ENCODE measurements at regions not wholly inside any gene's neighbourhood (a gene's known extent, or its start where the extent isn't known, plus 50 kb on each side); places are given as distances from the start of the nearest gene placed in this dataset.

GRCh38 chr16:80366023-80366422 is 174.8 kb upstream of the DYNLRB2 start:
- TF ChIP-seq CTCF (conservative IDR thresholded peaks at IDR 0.05), result no peak
- no peak for TF ChIP-seq ZFX (IDR thresholded peaks at IDR 0.05)

GRCh38 chr16:80362816-80363215 is 178.0 kb upstream of the DYNLRB2 start:
- no peak for TF ChIP-seq CTCF (conservative IDR thresholded peaks at IDR 0.05)
- TF ChIP-seq ZFX (IDR thresholded peaks at IDR 0.05), result no peak
- no peak overlapping the region for H3K27ac ChIP-seq

More at GRCh38 chr16:80366023-80366422, 174.8 kb upstream of the DYNLRB2 start:
- H3K27ac ChIP-seq, result no peak overlapping the region

- no peak overlapping the region for H3K27ac ChIP-seq
- no peak for TF ChIP-seq CTCF (conservative IDR thresholded peaks at IDR 0.05)
- no peak for TF ChIP-seq ZFX (IDR thresholded peaks at IDR 0.05)
These were observed 184.4 kb upstream of the DYNLRB2 start for GRCh38 chr16:80356365-80356764.

DNA sequence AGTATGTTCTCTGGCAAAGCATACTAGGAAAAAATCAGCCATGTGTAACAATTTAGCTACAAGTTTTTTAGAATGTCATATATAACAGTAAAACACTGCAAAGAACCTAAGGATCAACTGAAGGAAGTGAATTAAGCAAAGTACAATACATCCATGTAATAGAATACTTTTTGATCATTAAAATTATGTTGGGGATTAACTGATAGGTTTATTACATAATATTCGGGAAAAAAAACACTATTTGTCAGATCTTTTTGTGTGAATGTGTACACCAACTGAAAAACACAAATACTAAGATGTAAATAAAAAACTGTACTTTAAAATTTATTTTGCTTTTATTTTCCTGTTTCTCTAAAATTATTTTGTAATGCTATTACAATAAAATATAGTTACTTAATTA is 185.5 kb upstream of the DYNLRB2 start:
- no peak overlapping the region for H3K27ac ChIP-seq
- TF ChIP-seq CTCF (conservative IDR thresholded peaks at IDR 0.05) (no peak), ZFX (IDR thresholded peaks at IDR 0.05) (no peak)

GRCh38 chr16:80350061-80350460 is 190.7 kb upstream of the DYNLRB2 start:
- no peak for TF ChIP-seq ZFX (IDR thresholded peaks at IDR 0.05)
- TF ChIP-seq CTCF (conservative IDR thresholded peaks at IDR 0.05), result no peak
- H3K27ac ChIP-seq, result no peak overlapping the region

- H3K27ac ChIP-seq, result no peak overlapping the region
These were observed 192.9 kb upstream of the DYNLRB2 start for GRCh38 chr16:80347900-80348299.

GRCh38 chr16:80347002-80347401 is 193.8 kb upstream of the DYNLRB2 start:
- no peak overlapping the region for H3K27ac ChIP-seq
- TF ChIP-seq CTCF (conservative IDR thresholded peaks at IDR 0.05) (no peak), ZFX (IDR thresholded peaks at IDR 0.05) (no peak)

More at GRCh38 chr16:80347900-80348299, 192.9 kb upstream of the DYNLRB2 start:
- TF ChIP-seq CTCF (conservative IDR thresholded peaks at IDR 0.05) (no peak), ZFX (IDR thresholded peaks at IDR 0.05) (no peak)

All from C4-2B (cell line).